SK-N-SH treated with all-trans-retinoic acid at 6 μM for 48 hours (cell line): ENCODE measurements at regions not wholly inside any gene's neighbourhood (a gene's known extent, or its start where the extent isn't known, plus 50 kb on each side); places are given as distances from the start of the nearest gene placed in this dataset.
"Not testable (repeated sequence)": the region's sequence is repeated elsewhere in the genome, so short reads cannot be mapped to it uniquely, and the experiment has no call there.

Experiments
- ARNTL ChIP-seq: fragments of 450-650 bp; formaldehyde crosslinking; IDR thresholded peaks from 2 replicates; pipeline ENCODE4 v1.5.0; 2020; ENCODE audit warnings: low read depth, mild to moderate bottlenecking, moderate library complexity, borderline replicate concordance
- BACH2 ChIP-seq: fragments of 250-450 bp; sonication (Bioruptor Pico); IDR thresholded peaks from 2 replicates; pipeline ENCODE4 v1.9.0; 2021; ENCODE audit warnings: mild to moderate bottlenecking, borderline replicate concordance
- CREB5 ChIP-seq: fragments of 250-450 bp; sonication (Bioruptor Pico); IDR thresholded peaks from 2 replicates; pipeline ENCODE4 v1.5.1; 2020; ENCODE audit warnings: low read depth, mild to moderate bottlenecking, moderate library complexity
- GLIS3 ChIP-seq: fragments of 250-450 bp; sonication (Bioruptor Pico); IDR thresholded peaks from 2 replicates; pipeline ENCODE4 v1.5.0; 2020; ENCODE audit warnings: mild to moderate bottlenecking, moderate library complexity
- POU6F1 ChIP-seq: fragments of 250-450 bp; sonication (Bioruptor Pico); IDR thresholded peaks from 2 replicates; pipeline ENCODE4 v1.8.0; 2021; ENCODE audit warnings: low read depth, mild to moderate bottlenecking, moderate library complexity, borderline replicate concordance
- RARB ChIP-seq: fragments of 250-450 bp; sonication (Bioruptor Pico); IDR thresholded peaks from 2 replicates; pipeline ENCODE4 v1.8.0; 2021; ENCODE audit warnings: mild to moderate bottlenecking, moderate library complexity
- ZFP3 ChIP-seq: fragments of 250-450 bp; sonication (Bioruptor Pico); IDR thresholded peaks from 2 replicates; pipeline ENCODE4 v1.5.0; 2020; ENCODE audit warnings: mild to moderate bottlenecking, moderate library complexity
- ZNF565 ChIP-seq: fragments of 450-650 bp; formaldehyde crosslinking; conservative IDR thresholded peaks from 2 replicates; pipeline ENCODE4 v1.5.0; 2020; ENCODE audit warnings: low read depth, mild to moderate bottlenecking, moderate library complexity
- ZNF8 ChIP-seq: fragments of 450-650 bp; formaldehyde crosslinking; IDR thresholded peaks from 2 replicates; pipeline ENCODE4 v1.5.0; 2020; ENCODE audit warnings: mild to moderate bottlenecking, moderate library complexity

GRCh38 chrX:27292552-27292951 lies 170.6 kb downstream of the PPP4R3C start:
- TF ChIP-seq ZNF565 (CRISPR knock-in tag); RARB (CRISPR knock-in tag); ARNTL (CRISPR knock-in tag); BACH2 (CRISPR knock-in tag); ZNF8 (CRISPR knock-in tag); ZFP3; CREB5 (CRISPR knock-in tag); POU6F1 (CRISPR knock-in tag); GLIS3: not testable (repeated sequence)
